Epithelial cell of esophagus (primary cell): ENCODE measurements at regions not wholly inside any gene's neighbourhood (a gene's known extent, or its start where the extent isn't known, plus 50 kb on each side); places are given as distances from the start of the nearest gene placed in this dataset.
"Not testable (repeated sequence)": the region's sequence is repeated elsewhere in the genome, so short reads cannot be mapped to it uniquely, and the experiment has no call there.

Source experiments
- DNase-seq: peaks from one replicate; pipeline ENCODE4 v3.0.0; 2010; ENCODE audit warnings: low read depth
- H3K4me3 ChIP-seq: 2 replicates; pipeline ENCODE4 v1.5.1; 2011; ENCODE audit warnings: mild to moderate bottlenecking, low read length, control low read depth
- CTCF ChIP-seq: IDR thresholded peaks from 2 replicates; pipeline ENCODE4 v1.5.1; 2011; ENCODE audit warnings: low read depth, mild to moderate bottlenecking, low read length, control low read depth, inconsistent platforms; ENCODE audit not compliant: insufficient read depth; ENCODE audit errors: missing control alignments

GRCh38 chr1:200292699-200293098 lies 117.1 kb downstream of the ZNF281 start:
- no peak overlapping the region for H3K4me3 ChIP-seq
- DNase-seq, result no peak
- no peak for TF ChIP-seq CTCF

GRCh38 chr1:200291106-200291505 lies 118.7 kb downstream of the ZNF281 start:
- no peak for DNase-seq
- no peak for TF ChIP-seq CTCF

GRCh38 chr1:200290010-200290685 lies 119.7 kb downstream of the ZNF281 start:
- no peak overlapping the region for H3K4me3 ChIP-seq
- no peak for TF ChIP-seq CTCF
- DNase-seq, result no peak

More at GRCh38 chr1:200291106-200291505, 118.7 kb downstream of the ZNF281 start:
- H3K4me3 ChIP-seq, result no peak overlapping the region

GRCh38 chr1:200288226-200288625 lies 121.6 kb downstream of the ZNF281 start:
- no peak overlapping the region for H3K4me3 ChIP-seq
- no peak for DNase-seq
- TF ChIP-seq CTCF, result no peak

- DNase-seq, H3K4me3 ChIP-seq: not testable (repeated sequence)
These were observed 125.6 kb downstream of the ZNF281 start for GRCh38 chr1:200284236-200284635.

- H3K4me3 ChIP-seq, result no peak overlapping the region
These were observed 127.2 kb downstream of the ZNF281 start for GRCh38 chr1:200282497-200283122.

More at GRCh38 chr1:200282497-200283122, 127.2 kb downstream of the ZNF281 start:
- DNase-seq, result no peak
- no peak for TF ChIP-seq CTCF
